ENCODE measurements at regions not wholly inside any gene's neighbourhood (a gene's known extent, or its start where the extent isn't known, plus 50 kb on each side); places are given as distances from the start of the nearest gene placed in this dataset.

DNA sequence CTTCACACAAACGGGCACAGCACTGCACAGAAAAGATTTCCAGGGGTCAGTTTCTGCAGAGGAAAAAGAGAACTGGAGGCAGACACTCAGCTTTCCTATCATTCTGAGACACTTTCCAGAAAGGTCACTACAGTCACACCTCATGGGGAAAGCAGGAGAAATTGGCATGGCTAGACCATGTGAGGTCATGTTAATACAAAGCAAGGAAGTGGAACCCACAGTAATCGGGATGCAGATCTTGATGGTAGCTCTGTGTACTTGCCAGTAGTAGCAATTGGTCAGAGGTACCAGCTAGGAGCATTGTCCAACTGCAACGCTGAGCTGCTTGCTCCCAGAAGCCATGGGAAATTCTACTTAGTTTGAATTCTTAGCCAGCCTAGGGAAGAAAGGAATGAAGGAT lies 255.3 kb upstream of the PCDH10 start:
- H3K4me3 Mint-ChIP-seq = no peak overlapping the region
- no peaks in the 10 kb centered on the region for H3K4me1 Mint-ChIP-seq
- TF ChIP-seq CTCF (IDR thresholded peaks at IDR 0.05) = no peak
- H3K36me3 Mint-ChIP-seq (ENCODE audit: low read depth) = no peaks in the 10 kb centered on the region
- H3K9me3 Mint-ChIP-seq = no peaks in the 10 kb centered on the region
- H3K27me3 Mint-ChIP-seq (ENCODE audit: low read depth, poor library complexity) = peaks cover 4% of the 10 kb centered on the region
- DNase-seq = no peak
- H3K27ac Mint-ChIP-seq = no peak overlapping the region

DNA sequence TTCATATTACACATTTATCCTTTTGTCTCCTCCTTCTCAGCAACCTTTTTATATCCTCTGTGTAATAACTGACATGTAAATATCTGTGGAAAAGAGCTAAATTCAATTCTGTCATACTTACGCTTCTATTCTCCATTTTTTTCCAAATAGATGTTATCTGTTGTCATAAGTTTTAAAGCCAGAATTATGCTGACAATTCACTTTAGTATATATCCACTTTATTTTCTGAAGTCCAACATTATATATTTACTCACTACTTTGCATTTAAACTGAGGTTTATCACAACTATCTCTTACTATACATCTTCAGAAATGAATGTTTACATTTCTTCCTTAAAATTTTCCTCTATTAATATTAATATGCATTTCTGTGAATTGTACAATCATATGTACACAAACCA lies 247.9 kb upstream of the PCDH10 start:
- H3K36me3 Mint-ChIP-seq (ENCODE audit: low read depth) = no peaks in the 10 kb centered on the region
- H3K4me1 Mint-ChIP-seq = no peaks in the 10 kb centered on the region
- TF ChIP-seq CTCF (IDR thresholded peaks at IDR 0.05) = no peak

DNA sequence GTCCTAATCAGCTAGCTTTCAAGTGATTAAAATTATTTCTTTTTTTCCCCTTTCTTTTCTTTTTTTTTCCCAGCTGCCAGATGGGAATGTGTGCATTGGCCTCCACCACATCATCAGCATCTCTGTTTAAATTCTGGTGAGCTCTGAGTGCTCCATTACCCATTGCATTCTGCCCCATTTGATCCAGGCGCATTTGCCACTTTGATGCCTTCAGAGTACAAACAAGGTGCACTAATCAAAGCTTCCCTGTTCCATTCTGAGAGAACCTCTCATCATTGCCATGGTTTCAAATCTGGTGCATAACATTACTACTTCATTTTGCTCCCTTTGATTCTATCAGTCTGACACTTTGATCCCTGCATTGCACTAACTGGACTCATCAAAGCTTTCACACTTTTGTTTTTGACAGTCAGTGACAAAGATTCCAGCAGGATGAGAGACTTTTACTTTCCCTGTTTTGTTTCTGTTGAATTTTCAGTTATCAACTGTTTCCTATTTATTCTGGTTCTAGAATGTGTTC lies 238.8 kb upstream of the PCDH10 start:
- Mint-ChIP-seq H3K27ac (no peak overlapping the region), H3K4me3 (no peak overlapping the region), H3K36me3 (ENCODE audit: low read depth) (no peaks in the 10 kb centered on the region), H3K4me1 (peaks cover 3% of the 10 kb centered on the region), H3K9me3 (peaks cover 4% of the 10 kb centered on the region), H3K27me3 (ENCODE audit: low read depth, poor library complexity) (no peaks in the 10 kb centered on the region)
- TF ChIP-seq CTCF (IDR thresholded peaks at IDR 0.05) = no peak
- no peak for DNase-seq

More for the DNA sequence above, 247.9 kb upstream of the PCDH10 start:
- H3K9me3 Mint-ChIP-seq = peaks cover 3% of the 10 kb centered on the region
- no peak overlapping the region for H3K27ac Mint-ChIP-seq
- no peak for DNase-seq
- H3K27me3 Mint-ChIP-seq (ENCODE audit: low read depth, poor library complexity) = no peaks in the 10 kb centered on the region
- no peak overlapping the region for H3K4me3 Mint-ChIP-seq

- no peaks in the 10 kb centered on the region for H3K27me3 Mint-ChIP-seq (ENCODE audit: low read depth, poor library complexity)
- no peaks in the 10 kb centered on the region for H3K9me3 Mint-ChIP-seq
- DNase-seq = no peak
- no peak overlapping the region for H3K4me3 Mint-ChIP-seq
- no peak overlapping the region for H3K27ac Mint-ChIP-seq
- no peaks in the 10 kb centered on the region for H3K4me1 Mint-ChIP-seq
- TF ChIP-seq CTCF (IDR thresholded peaks at IDR 0.05) = no peak
- H3K36me3 Mint-ChIP-seq (ENCODE audit: low read depth) = no peaks in the 10 kb centered on the region
These were observed 231.0 kb upstream of the PCDH10 start for GRCh38 chr4:132918096-132918495.

- no peak for DNase-seq
- TF ChIP-seq CTCF (IDR thresholded peaks at IDR 0.05) = no peak
- no peak overlapping the region for H3K4me3 Mint-ChIP-seq
These were observed 225.6 kb upstream of the PCDH10 start for GRCh38 chr4:132923516-132923915.

DNA sequence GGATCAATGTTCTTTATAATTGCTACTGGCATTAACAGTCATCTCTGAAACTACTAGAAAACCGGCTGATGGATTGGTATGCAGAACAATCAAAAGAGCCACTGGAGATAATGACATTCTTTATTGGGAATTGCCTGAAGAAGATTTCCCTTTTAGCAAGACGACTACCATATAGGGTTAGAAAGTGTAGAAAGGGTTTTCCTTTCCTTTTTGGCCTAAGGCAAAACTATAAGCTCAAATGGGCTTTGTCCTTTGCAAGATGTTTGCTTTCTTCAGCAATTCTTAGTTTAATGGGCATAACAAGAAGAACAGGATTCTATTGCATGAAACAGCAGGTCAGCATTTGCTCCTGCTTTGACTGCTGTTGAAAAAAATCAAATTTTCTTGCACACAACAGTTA lies 214.2 kb upstream of the PCDH10 start:
- Mint-ChIP-seq H3K27me3 (ENCODE audit: low read depth, poor library complexity) (no peaks in the 10 kb centered on the region), H3K4me3 (no peak overlapping the region), H3K9me3 (peaks cover 3% of the 10 kb centered on the region), H3K36me3 (ENCODE audit: low read depth) (no peaks in the 10 kb centered on the region), H3K4me1 (no peaks in the 10 kb centered on the region), H3K27ac (no peak overlapping the region)
- DNase-seq = no peak
- TF ChIP-seq CTCF (IDR thresholded peaks at IDR 0.05) = no peak

More at GRCh38 chr4:132923516-132923915, 225.6 kb upstream of the PCDH10 start:
- Mint-ChIP-seq H3K27ac (no peak overlapping the region), H3K36me3 (ENCODE audit: low read depth) (no peaks in the 10 kb centered on the region), H3K4me1 (no peaks in the 10 kb centered on the region), H3K9me3 (no peaks in the 10 kb centered on the region), H3K27me3 (ENCODE audit: low read depth, poor library complexity) (no peaks in the 10 kb centered on the region)
